ENCODE measurements at regions not wholly inside any gene's neighbourhood (a gene's known extent, or its start where the extent isn't known, plus 50 kb on each side); places are given as distances from the start of the nearest gene placed in this dataset.

DNA sequence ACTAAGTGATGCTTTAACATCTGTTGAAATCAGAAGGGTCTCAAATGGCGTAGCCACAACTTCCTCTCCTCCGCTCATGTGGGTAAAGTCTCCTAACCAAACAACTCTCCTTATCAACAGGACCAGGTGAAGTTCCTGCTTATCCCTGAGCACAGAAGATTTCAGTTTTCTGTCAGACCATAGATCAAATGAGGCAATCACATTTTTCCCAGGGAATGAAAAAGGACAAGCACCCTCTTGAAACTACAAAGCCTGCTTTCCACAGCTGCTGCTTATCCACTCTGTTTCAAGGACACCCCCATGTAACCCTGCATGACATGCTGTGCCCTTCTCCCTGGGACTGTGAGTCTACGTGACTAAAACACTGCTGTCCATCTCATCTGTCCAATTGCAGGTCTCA is 788.3 kb upstream of the SLITRK5 start:
- ChIA-PET CTCF (no interaction called here), POLR2A (no interaction called here)
- H3K9me3 ChIP-seq (ENCODE audit: control insufficient read depth, insufficient read depth, low read length): no peaks in the 10 kb centered on the region
- H3K4me3 ChIP-seq (ENCODE audit: low read depth, low read length): no peak overlapping the region
- no peaks in the 10 kb centered on the region for H3K27me3 ChIP-seq (ENCODE audit: control insufficient read depth, insufficient read depth, low read length)
- no peak for DNase-seq (ENCODE audit: low read depth, low spot score)
- no peak overlapping the region for H3K27ac ChIP-seq (ENCODE audit: low read depth, low read length)
- TF ChIP-seq CTCF (IDR thresholded peaks at IDR 0.05; ENCODE audit: low read depth, low read length): no peak

- Histone ChIP-seq H3K27me3 (ENCODE audit: control insufficient read depth, insufficient read depth, low read length) (no peaks in the 10 kb centered on the region), H3K27ac (ENCODE audit: low read depth, low read length) (no peak overlapping the region), H3K4me3 (ENCODE audit: low read depth, low read length) (no peak overlapping the region), H3K9me3 (ENCODE audit: control insufficient read depth, insufficient read depth, low read length) (0 out of 2 replicates have a peak, but pooled peaks cover 2% of the 10 kb centered on the region)
- POLR2A ChIA-PET: no interaction called here
- no peak for TF ChIP-seq CTCF (IDR thresholded peaks at IDR 0.05; ENCODE audit: low read depth, low read length)
- DNase-seq (ENCODE audit: low read depth, low spot score): no peak
- CTCF ChIA-PET: no interaction called here
These were observed 778.8 kb upstream of the SLITRK5 start for GRCh38 chr13:86892330-86892729.

- no peak for DNase-seq (ENCODE audit: low read depth, low spot score)
- Histone ChIP-seq H3K4me3 (ENCODE audit: low read depth, low read length) (no peak overlapping the region), H3K27me3 (ENCODE audit: control insufficient read depth, insufficient read depth, low read length) (no peaks in the 10 kb centered on the region), H3K27ac (ENCODE audit: low read depth, low read length) (no peak overlapping the region), H3K9me3 (ENCODE audit: control insufficient read depth, insufficient read depth, low read length) (no peaks in the 10 kb centered on the region)
- ChIA-PET POLR2A (no interaction called here), CTCF (interaction anchor here (1.8 kb wide), 1 partner anchor 374 kb away, joined by 5 read pairs; no protein-coding TSS in a partner anchor)
- no peak for TF ChIP-seq CTCF (IDR thresholded peaks at IDR 0.05; ENCODE audit: low read depth, low read length)
These were observed 770.3 kb upstream of the SLITRK5 start for GRCh38 chr13:86900906-86901305.

GRCh38 chr13:86906127-86906874 is 764.9 kb upstream of the SLITRK5 start:
- ChIA-PET POLR2A (no interaction called here), CTCF (interaction anchor here (1.3 kb wide), 1 partner anchor 36 kb away, joined by 3 read pairs; no protein-coding TSS in a partner anchor)
- TF ChIP-seq CTCF (IDR thresholded peaks at IDR 0.05; ENCODE audit: low read depth, low read length): no peak
- no peak for DNase-seq (ENCODE audit: low read depth, low spot score)
- no peaks in the 10 kb centered on the region for H3K27me3 ChIP-seq (ENCODE audit: control insufficient read depth, insufficient read depth, low read length)
- no peak overlapping the region for H3K27ac ChIP-seq (ENCODE audit: low read depth, low read length)
- no peak overlapping the region for H3K4me3 ChIP-seq (ENCODE audit: low read depth, low read length)
- no peaks in the 10 kb centered on the region for H3K9me3 ChIP-seq (ENCODE audit: control insufficient read depth, insufficient read depth, low read length)

DNA sequence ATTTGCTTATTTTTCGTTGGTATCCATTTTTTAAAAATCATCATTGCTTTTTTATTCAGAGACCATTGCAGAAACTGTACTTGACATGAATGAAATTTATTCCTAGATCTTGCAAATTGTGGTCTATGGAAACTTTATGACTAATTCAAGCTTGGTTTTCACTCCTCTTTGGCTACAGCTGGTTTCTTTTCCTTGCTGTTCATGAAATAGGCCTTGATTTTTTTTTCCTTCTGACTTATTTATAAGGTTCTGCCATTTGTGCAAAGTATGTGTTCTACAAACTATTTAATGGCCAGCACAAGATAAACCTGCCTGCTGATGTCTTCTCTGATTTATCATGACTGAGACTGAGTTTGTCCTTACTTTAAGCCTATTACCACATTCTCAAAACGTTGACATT is 764.0 kb upstream of the SLITRK5 start:
- H3K27me3 ChIP-seq (ENCODE audit: control insufficient read depth, insufficient read depth, low read length): no peaks in the 10 kb centered on the region
- POLR2A ChIA-PET: no interaction called here
- H3K9me3 ChIP-seq (ENCODE audit: control insufficient read depth, insufficient read depth, low read length): no peaks in the 10 kb centered on the region
- CTCF ChIA-PET: interaction anchor here (1.3 kb wide), 1 partner anchor 37 kb away, joined by 3 read pairs; no protein-coding TSS in a partner anchor
- H3K27ac ChIP-seq (ENCODE audit: low read depth, low read length): no peak overlapping the region
- H3K4me3 ChIP-seq (ENCODE audit: low read depth, low read length): no peak overlapping the region
- no peak for TF ChIP-seq CTCF (IDR thresholded peaks at IDR 0.05; ENCODE audit: low read depth, low read length)
- DNase-seq (ENCODE audit: low read depth, low spot score): no peak
